HG03442 (cell line): ENCODE measurements at regions not wholly inside any gene's neighbourhood (a gene's known extent, or its start where the extent isn't known, plus 50 kb on each side); places are given as distances from the start of the nearest gene placed in this dataset.
"Not testable (repeated sequence)": the region's sequence is repeated elsewhere in the genome, so short reads cannot be mapped to it uniquely, and the experiment has no call there.

ENCODE experiments used
- ATAC-seq: cut with Tn5 transposase; IDR thresholded peaks from one replicate; pipeline ENCODE4 v1.9.1; 2021; ENCODE audit warnings: mild to moderate bottlenecking, moderate library complexity; ENCODE audit not compliant: unreplicated experiment

DNA sequence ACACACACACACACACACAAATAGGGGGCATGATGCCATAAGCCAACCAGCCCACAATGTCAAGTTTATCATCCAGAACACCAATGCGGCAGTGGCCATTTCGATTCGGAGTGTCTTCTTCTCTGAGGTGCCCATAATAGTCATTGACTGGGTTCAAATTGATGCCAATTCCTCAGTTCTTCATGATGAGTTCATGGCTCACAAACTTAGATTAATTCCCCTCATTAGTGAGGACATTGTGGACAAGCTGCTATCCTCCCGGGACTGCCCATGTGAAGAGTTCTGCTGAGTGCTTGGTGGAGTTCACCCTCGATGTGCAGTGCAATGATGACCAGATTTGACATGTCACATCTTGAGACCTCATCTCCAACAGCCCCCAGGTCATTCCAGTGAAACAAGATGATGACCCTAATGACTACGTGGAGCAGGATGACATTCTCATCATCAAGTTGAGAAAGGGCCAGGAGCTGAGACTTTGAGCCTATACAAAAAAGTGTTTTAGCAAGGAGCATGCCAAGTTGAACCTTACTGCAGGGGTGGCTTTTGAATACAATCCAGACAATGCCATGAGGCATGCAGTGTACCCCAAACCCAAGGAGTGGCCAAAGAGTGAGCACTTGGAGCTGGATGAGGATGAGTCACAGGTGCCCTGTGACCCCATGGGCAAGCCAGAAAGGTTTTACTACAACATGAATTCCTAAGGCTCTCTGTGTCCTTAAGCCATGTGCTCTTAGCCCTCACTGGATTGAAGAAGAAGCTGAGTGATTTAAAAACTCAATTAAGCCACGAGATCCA, 211.6 kb upstream of the SAMSN1 start:
- ATAC-seq = no peak

DNA sequence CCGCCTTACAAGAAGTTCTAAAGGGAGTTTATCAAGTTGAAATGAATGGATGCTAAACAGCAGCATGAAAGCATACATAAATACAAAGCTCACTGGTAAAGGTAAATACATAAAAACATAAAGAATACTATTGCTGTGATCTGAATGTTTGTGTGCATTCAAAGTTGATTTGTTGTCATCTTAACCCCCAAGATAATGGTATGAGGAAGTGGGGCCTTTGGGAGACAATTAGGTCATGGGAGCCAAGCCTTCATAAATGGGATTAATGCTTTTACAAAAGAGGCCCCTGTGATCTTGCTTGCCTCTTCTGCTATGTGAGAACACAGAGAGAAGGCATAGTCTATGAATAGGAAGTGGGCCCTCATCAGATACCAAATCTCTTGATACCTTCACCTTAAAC, 209.0 kb upstream of the SAMSN1 start:
- ATAC-seq = no peak

DNA sequence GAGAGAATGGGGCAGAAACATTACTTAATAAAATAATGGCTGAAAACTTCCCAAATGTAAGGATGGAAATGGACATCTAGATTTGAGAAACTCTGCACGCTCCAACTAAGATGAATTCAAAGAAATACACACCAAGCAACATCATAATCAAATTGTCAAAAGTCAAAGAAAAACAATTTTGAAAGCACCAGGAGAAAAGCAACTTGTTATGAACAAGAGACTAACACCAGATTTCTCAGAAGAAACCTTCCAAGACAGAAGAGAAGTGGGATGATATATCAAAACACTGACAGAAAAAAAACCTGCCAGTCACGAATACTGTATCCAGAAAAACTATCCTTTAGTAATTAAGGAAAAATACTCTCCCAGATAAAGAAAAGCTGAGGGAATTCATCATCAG, 208.6 kb upstream of the SAMSN1 start:
- no peak for ATAC-seq

DNA sequence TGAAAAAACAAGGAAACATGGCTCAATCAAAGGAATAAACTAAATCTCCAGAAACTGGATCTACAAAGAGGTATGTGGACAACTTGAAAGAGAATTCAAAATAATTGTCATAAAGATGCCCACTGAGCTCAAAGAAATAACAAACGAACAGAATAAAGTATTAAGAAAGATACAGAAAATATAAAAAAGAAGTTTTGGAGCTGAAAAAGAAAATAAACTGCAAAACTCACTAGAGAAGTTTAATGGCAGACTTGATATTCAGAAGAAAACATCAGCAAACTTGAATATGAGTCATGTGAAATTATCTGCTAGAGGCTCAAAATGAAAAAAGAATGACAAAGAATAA, 208.1 kb upstream of the SAMSN1 start:
- ATAC-seq = no peak

DNA sequence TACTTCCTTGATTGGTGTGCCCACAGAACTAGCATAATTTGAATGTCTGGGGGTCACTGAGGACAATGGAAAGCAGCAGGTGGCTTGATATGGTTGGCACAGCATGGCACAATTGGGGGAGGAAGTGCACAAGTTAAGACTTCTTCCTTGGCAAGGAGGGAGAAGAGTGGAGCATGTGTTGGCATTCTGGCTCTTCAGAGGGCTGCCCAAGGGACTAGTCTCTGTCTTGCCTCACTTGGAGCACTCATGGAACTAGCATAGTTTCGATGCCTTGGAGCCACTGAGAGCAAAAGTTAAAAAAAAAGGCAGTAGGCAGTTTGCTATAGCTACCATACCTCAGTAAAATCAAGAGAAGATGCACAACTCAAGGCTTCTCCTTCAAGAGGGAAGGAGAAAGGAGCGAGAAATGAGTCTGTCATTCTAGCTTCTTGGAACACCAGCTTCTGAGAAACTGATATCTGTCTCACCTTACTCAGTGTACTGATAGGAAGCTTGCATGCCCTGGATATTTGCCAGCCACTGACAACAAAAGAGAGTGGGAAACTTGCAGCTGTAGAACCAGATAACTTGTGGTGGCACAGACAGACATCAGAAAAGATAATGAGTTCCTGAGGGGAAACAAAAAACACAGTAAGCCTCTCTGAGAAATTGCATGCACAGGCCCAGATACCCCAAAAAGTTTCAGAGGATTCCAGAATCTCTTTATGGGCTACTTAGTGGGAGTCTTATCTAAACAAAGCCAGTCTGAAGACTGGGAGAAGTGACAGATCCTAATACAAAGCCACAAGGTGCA, 207.5 kb upstream of the SAMSN1 start:
- ATAC-seq = no peak

DNA sequence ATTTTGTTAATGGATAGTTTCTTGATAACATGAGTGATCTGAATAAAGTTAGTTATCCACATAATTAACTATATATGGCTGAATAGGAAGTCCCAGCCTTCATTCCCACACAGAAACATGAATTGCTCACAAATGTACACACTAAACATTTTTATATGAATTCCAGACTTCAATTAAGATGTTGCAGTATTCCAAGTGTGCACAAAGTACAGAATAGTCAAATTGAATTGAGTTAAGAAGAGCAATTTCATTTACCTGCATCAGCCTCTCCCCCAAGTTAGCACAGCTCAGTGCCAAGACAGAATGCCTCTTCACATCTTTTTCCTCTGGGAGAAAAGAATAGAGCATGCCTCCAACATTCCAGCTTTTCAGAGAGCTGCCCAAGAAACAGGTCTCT, 207.0 kb upstream of the SAMSN1 start:
- no peak for ATAC-seq

DNA sequence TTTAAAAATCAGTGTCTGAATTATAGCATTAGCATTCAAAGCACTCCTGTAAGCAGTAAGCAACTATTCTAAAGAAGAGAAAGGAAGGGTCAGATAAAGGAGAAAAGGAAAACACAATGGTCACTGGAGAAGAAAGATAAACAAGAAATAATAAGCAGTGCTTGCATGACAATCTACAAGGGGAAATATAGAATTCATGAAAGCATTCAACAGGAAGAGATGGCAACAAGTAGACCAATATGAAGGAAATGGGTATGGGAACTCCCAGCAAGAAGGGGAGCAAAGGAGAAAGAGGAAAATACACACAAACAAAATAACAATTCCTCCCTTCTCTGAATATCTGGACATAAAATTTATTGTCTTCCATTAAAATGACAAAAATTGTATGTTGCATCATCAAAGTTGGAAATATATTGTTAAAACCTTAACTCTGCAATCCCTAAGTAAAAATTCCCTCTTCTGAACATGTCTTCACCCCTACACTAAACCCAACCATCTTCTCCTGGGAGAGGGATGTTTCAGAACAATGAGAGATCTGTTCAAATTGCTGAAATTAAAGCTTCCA, 206.3 kb upstream of the SAMSN1 start:
- no peak for ATAC-seq

DNA sequence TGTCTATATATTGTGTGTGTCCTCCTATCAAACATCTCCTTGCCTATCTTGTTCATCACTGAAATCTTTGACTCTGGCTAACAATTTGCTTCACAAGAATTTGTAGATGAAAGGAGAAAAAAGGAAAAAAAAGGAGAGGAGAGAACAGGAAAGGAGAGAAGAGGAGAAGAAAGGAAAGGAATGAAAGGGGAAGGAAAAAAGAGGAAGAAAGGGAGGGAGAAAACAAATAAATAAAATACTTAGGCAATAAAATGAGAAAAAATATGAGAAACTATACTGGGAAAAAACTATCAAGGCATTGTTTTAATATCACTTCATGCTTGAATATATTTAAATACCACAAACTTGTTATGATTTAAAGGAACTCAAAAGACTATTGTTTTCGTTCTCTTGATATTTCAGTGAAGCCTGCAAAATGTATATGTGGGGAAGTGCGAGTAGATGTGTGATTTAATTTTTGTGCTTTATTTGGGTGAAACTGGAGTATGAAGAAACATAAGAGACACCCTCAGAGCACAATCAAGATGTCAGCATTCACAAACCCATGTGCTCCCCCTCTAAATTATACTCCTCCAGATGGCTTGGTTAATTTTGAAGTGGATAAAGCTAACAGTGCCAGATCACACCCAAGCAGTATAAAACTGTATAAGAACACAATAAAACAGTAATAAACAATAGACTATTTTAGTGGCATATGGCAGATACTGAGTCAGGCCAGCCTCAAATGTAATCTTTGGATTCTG, 205.7 kb upstream of the SAMSN1 start:
- no peak for ATAC-seq

DNA sequence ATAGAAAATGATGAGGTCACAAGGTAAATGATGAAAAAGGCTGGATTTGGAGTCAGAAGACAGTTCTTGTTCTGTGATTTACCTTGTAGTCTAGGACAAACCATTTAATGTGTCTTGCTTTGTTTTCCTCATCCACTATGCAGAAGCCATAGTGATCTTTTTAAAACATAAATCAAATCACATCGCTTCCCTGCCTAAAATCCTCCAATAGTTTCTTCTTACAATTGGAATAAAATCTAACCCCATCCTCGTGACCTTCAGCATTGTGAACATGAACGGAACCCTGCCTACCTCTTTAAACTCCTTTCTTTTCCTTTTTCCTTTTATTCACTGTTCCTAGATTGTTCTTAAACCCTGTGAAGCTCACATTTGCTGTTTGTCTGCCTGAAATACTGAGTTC, 204.9 kb upstream of the SAMSN1 start:
- ATAC-seq = no peak

DNA sequence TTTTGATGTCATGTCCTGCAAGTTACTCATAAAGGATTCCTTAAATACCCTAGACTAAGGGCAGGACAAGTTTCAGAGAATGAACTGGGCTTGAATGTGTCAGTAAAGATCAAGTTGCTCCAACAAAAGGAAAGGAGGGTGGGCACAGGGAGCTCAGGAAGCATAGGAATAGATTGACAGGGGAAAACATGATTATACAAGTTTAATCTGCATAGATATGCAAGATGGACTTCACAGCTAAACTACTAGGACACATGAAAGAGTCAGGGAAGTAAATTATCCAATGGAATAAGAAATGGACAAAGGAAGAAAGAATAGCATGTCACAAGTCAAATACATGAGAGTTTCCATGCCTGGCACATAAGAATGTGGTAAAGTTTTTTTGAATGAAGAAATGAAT, 203.9 kb upstream of the SAMSN1 start:
- no peak for ATAC-seq

DNA sequence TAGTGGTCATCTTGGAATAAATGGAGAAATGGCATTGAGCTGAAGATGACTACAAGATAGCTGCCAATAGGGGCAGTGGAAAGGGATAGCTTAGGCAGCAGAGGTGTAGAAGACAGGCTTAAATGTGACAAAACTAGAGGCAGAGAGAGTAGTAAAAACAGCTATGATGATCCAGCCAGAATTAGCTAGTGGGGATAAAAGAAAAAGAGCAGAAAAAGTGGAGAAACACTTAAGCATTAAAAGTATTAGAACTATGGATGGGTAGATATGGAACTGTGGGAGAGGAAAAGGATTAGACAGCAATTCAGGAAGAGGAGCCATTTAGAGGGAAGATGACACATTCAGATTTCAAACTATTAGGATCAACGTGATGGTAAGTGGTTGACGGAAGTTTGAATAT, 202.5 kb upstream of the SAMSN1 start:
- no peak for ATAC-seq

DNA sequence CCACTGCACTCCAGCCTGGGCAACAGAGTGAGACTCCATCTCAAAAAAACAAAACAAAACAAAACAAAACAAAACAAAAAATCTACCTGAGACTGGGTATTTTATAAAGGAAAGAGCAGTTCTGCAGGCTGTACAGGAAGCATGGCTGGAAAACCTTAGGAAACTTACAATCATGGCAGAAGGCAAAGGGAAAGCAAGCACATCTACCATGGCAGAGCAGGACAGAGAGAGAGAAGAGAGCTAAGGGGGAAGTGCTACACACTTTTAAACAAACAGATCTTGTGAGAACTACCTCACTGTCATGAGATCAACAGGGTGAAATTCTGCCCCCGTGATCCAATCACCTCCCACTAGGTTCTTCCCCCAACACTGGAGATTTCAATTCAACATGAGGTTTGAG, 198.3 kb upstream of the SAMSN1 start:
- ATAC-seq = no peak

DNA sequence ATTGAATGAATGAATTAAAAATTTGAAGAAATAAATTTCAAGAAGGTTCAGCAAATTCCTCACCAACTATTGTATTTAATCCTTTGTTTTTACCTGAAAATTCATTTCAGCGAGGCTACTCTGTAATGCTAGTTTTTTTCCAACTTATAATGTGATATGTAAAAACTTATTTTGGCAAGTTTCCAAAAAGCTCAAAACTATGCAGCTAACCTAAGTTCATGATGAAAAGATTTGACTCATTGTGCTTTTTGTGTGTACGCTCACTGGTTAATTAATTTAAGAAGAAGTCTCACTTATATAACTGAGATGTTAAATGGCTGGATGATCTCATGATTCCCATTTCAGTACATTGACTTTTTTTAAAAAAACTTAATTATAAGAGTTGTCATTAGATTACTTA, 196.0 kb upstream of the SAMSN1 start:
- no peak for ATAC-seq

DNA sequence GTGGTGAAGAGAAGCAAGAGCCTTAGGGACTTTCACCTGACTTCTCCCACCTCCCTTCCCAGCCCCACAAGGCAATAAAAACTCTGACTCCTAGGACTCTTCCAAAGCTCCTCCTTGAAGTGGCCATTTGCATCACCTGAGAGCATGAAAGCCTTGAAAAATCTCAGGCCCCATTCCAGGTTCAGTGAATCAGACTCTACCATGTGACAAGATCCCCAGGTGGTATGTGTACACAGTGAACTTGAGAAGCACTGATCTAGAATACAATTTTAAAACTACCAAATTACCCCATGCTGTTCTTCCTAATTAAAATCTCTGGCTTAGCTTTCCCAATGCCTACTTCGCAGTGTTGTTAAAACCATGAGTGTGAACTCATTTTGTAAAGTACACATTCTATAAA, 195.1 kb upstream of the SAMSN1 start:
- no peak for ATAC-seq

DNA sequence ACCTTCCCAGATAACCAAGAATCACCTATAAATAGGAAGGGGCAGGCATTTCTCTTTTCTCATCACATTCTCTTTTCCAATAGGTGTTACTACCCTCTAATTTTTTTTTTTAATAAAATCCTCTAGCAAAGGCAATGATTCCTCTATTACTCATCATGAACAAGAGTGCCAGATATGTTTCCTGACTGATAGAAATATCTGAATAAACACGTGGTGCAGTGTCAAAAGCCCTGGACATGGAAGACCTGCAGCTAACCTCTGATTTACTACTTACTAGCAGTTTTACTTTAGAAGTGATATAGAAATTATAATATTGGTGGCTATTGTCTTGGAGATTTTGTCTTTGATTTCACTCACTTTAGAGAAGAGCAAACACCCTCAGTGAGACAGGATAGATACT, 194.6 kb upstream of the SAMSN1 start:
- no peak for ATAC-seq

DNA sequence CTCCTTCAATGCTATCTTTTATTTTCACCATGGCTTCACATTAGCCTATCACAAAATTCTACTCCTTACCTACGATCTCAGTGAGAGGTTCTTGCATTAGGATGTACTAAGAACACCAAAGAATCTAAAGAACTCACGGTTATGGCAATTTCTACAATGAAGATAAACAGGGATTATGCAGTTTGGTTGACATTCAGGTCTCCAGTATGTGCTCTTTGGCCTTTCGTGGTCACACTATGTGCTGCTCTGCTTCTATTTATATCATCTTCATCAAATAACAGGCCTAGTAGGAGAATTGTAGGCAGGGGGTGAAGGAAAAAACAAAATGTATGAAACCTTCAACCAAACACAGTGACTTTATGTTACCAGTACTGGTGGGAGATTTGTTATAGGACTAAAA, 194.0 kb upstream of the SAMSN1 start:
- no peak for ATAC-seq

DNA sequence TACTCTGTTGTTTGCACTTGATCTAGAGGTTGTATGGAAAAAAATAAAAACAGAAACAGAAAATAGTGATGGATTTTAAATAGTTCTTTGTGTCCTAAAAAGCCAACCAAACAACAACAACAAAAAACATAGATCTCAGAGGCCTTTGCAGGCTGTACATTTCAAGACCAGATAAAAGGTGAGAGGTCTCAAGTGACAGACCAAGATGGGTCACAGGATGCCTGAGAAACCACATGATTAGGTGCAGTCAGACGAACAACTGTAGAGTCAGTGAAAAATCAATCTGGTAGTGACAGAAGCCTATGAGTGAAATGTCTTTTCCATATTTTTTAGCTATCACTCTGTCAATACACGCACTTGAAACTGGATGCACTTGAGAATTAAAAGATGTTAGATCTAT, 193.5 kb upstream of the SAMSN1 start:
- ATAC-seq = no peak

DNA sequence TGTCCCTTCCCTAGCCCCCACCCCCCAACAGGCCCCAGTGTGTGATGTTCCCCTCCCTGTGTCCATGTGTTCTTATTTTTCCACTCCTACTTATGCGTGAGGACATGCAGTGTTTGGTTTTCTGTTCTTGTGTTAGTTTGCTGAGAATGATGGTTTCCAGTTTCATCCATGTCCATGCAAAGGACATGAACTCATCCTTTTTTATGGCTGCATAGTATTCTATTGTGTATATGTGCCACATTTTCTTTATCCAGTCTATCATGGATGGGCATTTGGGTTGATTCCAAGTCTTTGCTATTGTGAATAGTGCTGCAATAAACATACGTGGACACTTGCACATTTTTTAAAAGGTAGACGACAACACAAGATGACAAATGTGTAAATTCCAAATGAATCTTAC, 192.5 kb upstream of the SAMSN1 start:
- ATAC-seq = not testable (repeated sequence)

DNA sequence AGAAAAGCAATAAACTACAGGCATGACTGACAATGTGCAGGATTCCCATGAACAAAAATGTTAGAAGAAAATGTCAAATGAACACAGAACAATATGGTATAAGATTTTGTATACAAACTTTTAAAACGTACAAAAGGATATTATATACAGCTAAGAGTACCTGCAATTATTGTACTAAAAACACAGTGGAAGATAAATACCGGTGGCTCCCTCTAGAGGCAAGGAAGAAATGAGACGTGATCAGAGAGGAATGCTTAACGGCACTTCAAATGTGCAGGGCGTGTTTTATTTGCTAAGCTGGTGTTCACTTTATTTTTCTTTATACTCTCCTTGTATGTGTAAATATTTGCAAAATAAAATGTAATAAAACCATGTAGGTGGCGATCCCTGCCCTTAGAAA, 191.8 kb upstream of the SAMSN1 start:
- peak; percentile 44 for ATAC-seq

DNA sequence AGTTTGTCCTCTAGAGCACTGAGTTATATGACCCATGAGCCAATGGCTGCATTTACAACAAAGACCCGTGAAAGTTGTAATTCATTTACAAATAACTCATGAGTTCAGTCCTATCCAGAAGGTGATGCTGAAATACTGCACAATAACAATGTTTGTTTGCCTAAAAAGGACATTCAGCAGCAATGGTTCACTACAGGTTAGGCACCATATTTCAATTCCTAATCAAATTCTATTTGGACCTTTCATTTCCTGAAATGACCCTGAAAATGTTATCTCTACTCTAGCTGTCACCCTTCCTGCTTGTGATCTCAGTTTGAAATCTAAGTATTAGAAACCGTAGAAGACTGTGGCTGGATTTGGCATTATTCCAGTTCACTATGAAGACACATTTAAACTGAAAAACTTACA, 191.2 kb upstream of the SAMSN1 start:
- ATAC-seq = no peak

DNA sequence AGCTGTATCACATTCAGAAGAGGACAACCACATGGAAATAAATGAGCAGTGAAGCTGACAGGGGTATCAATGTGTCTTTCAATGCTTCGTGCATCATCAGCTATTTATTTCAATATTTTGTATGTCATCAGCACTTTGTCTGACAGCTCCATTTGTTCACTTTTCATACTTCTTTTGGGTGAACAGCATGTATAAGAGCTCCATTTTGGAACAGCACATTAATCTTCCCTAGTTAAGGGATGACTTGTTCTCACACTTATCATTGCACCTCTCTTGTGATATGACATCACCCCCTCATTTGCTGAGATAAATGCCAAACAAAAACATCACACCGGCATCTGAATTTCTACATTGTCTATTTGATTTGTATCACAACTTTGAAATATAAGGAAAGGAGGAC, 190.6 kb upstream of the SAMSN1 start:
- no peak for ATAC-seq

DNA sequence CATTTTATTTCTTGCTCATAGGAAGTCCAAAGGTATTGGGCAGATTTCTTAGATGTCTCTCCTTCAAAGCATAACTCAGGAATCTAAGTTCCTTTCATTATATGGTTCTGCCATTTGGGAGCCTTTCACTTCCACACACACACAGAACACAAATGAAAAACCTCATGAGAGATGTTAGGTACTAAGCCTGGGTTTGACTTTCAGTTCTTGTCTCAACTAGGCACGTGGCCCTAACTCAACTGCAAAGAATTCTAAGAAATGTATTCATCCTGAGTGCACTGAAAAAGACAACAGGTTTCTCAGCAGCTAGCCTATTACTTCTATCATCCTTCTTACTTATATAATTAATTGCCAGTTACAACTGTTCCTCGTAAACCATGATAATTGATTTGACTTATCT, 190.0 kb upstream of the SAMSN1 start:
- ATAC-seq = peak; percentile 75
